ENCODE measurements at regions not wholly inside any gene's neighbourhood (a gene's known extent, or its start where the extent isn't known, plus 50 kb on each side); places are given as distances from the start of the nearest gene placed in this dataset.

DNA sequence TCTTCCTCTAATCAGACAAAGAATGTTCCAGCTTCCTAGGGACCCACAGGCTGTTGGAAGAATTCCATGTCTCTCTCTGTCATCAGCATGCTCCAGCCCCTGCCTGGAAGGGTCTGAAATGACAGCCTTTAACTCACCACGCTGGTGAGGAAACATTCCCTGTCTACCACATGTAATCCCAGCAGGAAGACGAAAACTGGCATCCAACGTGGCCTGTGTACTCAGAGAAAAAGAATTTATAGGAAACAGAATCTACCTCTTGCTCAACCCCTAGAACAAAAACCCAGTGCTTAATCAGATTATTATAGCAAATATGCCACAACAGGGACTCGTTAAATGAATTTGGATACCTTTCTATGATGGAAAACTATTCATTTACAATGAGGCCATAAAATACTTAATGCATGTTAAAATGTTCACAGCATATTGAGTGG lies 147.3 kb upstream of the FOXF1 start:
- Histone ChIP-seq H3K27me3 (ENCODE audit: low read length) (no peaks in the 10 kb centered on the region), H4K20me1 (ENCODE audit: insufficient read depth, low read depth, low read length) (no peaks in the 10 kb centered on the region), H3K27ac (ENCODE audit: low read length) (no peak overlapping the region), H3K4me3 (ENCODE audit: low read length) (no peak overlapping the region), H3K9me3 (ENCODE audit: low read length) (no peaks in the 10 kb centered on the region), H3K9me2 (replicated peaks; ENCODE audit: insufficient read depth, low read length) (no peaks in the 10 kb centered on the region), H3K79me2 (ENCODE audit: low read length) (no peaks in the 10 kb centered on the region), H3K4me2 (ENCODE audit: low read depth, low read length, poor library complexity, severe bottlenecking) (no peak overlapping the region), H3K9ac (ENCODE audit: low read length) (no peak overlapping the region), H2AFZ (ENCODE audit: low read length) (no peak overlapping the region), H3K36me3 (ENCODE audit: insufficient read depth, low read length) (no peaks in the 10 kb centered on the region), H3K4me1 (ENCODE audit: low read length) (no peaks in the 10 kb centered on the region)
- no peak for DNase-seq

DNA sequence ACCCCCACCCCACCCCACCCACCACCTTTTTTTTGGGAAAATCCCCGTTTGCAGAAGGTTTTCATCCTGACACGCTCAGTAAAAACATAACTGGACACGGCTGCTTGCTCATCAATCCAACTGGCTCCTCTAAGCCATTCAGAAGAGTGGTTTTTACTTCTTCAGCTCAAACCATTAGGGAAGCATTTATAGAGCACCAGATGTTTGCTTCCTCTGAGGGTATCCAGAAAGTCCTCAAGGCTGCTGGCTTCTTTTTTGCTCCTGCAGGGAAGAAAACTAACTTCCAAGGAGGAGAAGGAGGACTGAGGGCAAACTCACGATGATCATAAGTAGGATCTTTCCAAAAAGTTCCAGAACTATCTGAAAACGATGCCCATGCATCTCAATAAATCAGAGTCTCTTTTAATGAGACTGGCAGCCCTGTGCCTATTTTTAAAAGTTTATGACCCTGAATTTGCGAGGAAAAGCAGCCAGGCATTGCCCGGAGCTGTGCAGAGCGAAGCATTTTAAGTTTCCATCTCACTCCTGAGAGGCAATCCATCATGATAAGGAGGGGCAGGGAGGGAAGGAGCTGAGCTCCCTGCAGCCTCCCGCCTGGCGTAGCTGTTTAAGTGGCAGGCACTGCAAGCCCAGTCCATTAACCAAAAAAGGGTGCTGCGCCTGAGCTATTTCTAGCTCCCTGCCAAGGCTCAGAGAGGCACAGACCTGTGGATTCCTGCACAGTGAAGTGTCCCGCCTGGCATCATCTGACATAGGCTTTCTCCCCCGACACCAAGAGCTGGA lies 146.3 kb upstream of the FOXF1 start:
- Histone ChIP-seq H4K20me1 (ENCODE audit: insufficient read depth, low read depth, low read length) (no peaks in the 10 kb centered on the region), H2AFZ (ENCODE audit: low read length) (no peak overlapping the region), H3K9ac (ENCODE audit: low read length) (no peak overlapping the region)

DNA sequence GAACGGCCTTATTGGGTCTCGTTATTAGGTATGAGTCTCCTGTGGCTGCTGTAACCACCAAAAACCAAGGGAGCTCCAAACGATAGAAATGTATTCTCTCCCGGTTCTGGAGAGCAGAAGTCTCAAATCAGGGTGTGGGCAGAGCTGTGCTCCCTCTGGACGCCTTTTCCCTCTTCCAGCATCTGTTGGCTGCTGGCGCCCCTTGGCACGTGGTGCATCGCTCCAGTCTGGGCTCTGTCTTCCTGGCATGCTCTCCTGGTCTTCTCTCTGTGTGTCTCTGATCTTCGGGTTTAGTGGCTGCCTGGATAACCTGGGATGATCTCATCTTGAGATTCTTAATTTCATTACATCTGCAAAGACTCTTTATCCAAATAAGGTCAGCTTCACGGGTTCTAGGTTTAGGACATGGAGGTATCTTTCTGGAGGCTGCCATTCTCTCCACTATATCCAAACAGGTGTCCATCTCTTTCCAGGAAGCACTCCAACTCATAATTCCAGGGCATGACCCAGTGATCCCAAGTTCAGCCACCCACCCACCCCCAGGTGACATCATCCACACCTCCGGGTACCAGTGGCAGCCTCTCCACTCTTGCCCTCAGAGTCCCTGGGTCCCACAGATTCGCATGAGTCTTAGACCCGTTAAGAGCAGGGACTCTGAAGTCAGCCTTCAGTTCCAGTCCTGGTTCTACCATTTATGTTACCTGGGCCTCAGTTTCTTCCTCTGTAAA lies 145.5 kb upstream of the FOXF1 start:
- no peaks in the 10 kb centered on the region for H3K27me3 ChIP-seq (ENCODE audit: low read length)
- no peaks in the 10 kb centered on the region for H3K36me3 ChIP-seq (ENCODE audit: insufficient read depth, low read length)
- no peak overlapping the region for H3K4me3 ChIP-seq (ENCODE audit: low read length)
- no peak overlapping the region for H3K9ac ChIP-seq (ENCODE audit: low read length)
- no peaks in the 10 kb centered on the region for H3K4me1 ChIP-seq (ENCODE audit: low read length)
- no peak overlapping the region for H2AFZ ChIP-seq (ENCODE audit: low read length)
- H3K9me3 ChIP-seq (ENCODE audit: low read length): no peaks in the 10 kb centered on the region
- no peaks in the 10 kb centered on the region for H4K20me1 ChIP-seq (ENCODE audit: insufficient read depth, low read depth, low read length)
- no peaks in the 10 kb centered on the region for H3K79me2 ChIP-seq (ENCODE audit: low read length)
- no peaks in the 10 kb centered on the region for H3K9me2 ChIP-seq (replicated peaks; ENCODE audit: insufficient read depth, low read length)
- DNase-seq: no peak
- no peak overlapping the region for H3K4me2 ChIP-seq (ENCODE audit: low read depth, low read length, poor library complexity, severe bottlenecking)
- no peak overlapping the region for H3K27ac ChIP-seq (ENCODE audit: low read length)

More for the DNA sequence above, 146.3 kb upstream of the FOXF1 start:
- no peak overlapping the region for H3K4me2 ChIP-seq (ENCODE audit: low read depth, low read length, poor library complexity, severe bottlenecking)
- H3K4me1 ChIP-seq (ENCODE audit: low read length): no peaks in the 10 kb centered on the region
- H3K4me3 ChIP-seq (ENCODE audit: low read length): no peak overlapping the region
- no peak for DNase-seq
- no peaks in the 10 kb centered on the region for H3K36me3 ChIP-seq (ENCODE audit: insufficient read depth, low read length)
- no peaks in the 10 kb centered on the region for H3K79me2 ChIP-seq (ENCODE audit: low read length)
- H3K27ac ChIP-seq (ENCODE audit: low read length): no peak overlapping the region
- H3K9me3 ChIP-seq (ENCODE audit: low read length): no peaks in the 10 kb centered on the region
- no peaks in the 10 kb centered on the region for H3K9me2 ChIP-seq (replicated peaks; ENCODE audit: insufficient read depth, low read length)
- no peaks in the 10 kb centered on the region for H3K27me3 ChIP-seq (ENCODE audit: low read length)

DNA sequence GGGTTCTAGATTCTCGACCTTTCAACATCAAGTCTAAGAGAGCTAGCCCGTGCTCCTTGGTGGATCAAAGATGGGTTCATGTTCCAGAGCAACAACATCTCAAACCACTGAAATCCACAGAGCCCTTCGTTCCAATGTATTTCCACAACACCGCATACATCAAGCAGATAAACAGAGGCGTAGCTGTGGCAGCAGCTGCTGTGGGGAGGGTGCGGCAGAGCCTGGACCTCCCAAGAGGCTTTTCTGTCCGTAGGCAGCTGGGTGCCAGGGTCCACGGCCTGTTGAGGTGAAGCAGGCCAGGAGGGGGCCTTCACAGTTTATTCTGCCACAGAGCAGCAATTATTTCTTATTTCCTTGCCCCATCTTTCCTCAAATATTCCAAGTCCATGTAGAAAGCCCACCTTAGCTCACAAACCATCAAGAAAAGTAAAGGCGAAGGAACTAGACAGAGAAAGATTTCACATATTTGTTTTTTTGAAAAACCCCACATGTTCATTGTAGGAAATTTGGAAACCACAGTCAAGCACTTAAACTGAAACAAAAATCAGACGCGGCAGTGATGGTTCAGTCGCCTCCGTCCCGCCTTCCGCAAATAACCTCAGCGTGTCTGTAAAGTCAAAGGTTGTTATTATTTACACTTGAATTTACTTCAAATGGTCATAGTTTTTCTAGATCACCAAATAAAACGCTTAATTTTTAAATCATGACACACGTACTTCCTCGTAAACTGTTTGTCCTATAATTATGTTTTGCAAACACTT lies 144.6 kb upstream of the FOXF1 start:
- no peaks in the 10 kb centered on the region for H3K79me2 ChIP-seq (ENCODE audit: low read length)
- no peaks in the 10 kb centered on the region for H4K20me1 ChIP-seq (ENCODE audit: insufficient read depth, low read depth, low read length)
- no peaks in the 10 kb centered on the region for H3K4me1 ChIP-seq (ENCODE audit: low read length)
- no peaks in the 10 kb centered on the region for H3K9me2 ChIP-seq (replicated peaks; ENCODE audit: insufficient read depth, low read length)
- H3K4me3 ChIP-seq (ENCODE audit: low read length): no peak overlapping the region
- no peaks in the 10 kb centered on the region for H3K27me3 ChIP-seq (ENCODE audit: low read length)
- no peak overlapping the region for H3K27ac ChIP-seq (ENCODE audit: low read length)
- H3K9me3 ChIP-seq (ENCODE audit: low read length): no peaks in the 10 kb centered on the region
- no peak overlapping the region for H2AFZ ChIP-seq (ENCODE audit: low read length)
- DNase-seq: no peak
- H3K9ac ChIP-seq (ENCODE audit: low read length): no peak overlapping the region
- H3K36me3 ChIP-seq (ENCODE audit: insufficient read depth, low read length): no peaks in the 10 kb centered on the region
- no peak overlapping the region for H3K4me2 ChIP-seq (ENCODE audit: low read depth, low read length, poor library complexity, severe bottlenecking)

DNA sequence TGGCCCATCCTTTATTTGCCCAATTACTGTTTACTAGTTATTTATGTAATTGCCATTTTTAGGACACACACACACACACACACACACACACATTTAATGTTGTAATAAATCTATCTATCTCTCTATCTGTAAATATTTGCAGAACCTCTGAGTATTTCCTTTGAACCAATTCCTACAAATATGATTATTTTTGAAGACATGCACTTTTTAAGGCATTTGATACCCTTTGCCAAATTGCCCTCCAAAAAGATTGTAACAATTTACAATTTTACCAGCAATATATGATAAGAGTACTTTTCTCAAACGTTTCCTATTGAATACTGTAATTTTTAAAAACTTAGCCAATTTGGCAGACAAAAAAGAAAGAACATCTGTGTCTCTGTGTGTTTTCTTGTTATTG lies 143.8 kb upstream of the FOXF1 start:
- no peaks in the 10 kb centered on the region for H3K9me3 ChIP-seq (ENCODE audit: low read length)
- H3K4me1 ChIP-seq (ENCODE audit: low read length): no peaks in the 10 kb centered on the region
- no peaks in the 10 kb centered on the region for H3K79me2 ChIP-seq (ENCODE audit: low read length)
- no peaks in the 10 kb centered on the region for H3K36me3 ChIP-seq (ENCODE audit: insufficient read depth, low read length)
- no peak overlapping the region for H2AFZ ChIP-seq (ENCODE audit: low read length)
- H3K9ac ChIP-seq (ENCODE audit: low read length): no peak overlapping the region
- no peak for DNase-seq
- H3K27me3 ChIP-seq (ENCODE audit: low read length): no peaks in the 10 kb centered on the region
- no peak overlapping the region for H3K27ac ChIP-seq (ENCODE audit: low read length)
- H3K9me2 ChIP-seq (replicated peaks; ENCODE audit: insufficient read depth, low read length): no peaks in the 10 kb centered on the region
- H4K20me1 ChIP-seq (ENCODE audit: insufficient read depth, low read depth, low read length): no peaks in the 10 kb centered on the region
- no peak overlapping the region for H3K4me2 ChIP-seq (ENCODE audit: low read depth, low read length, poor library complexity, severe bottlenecking)
- H3K4me3 ChIP-seq (ENCODE audit: low read length): no peak overlapping the region

DNA sequence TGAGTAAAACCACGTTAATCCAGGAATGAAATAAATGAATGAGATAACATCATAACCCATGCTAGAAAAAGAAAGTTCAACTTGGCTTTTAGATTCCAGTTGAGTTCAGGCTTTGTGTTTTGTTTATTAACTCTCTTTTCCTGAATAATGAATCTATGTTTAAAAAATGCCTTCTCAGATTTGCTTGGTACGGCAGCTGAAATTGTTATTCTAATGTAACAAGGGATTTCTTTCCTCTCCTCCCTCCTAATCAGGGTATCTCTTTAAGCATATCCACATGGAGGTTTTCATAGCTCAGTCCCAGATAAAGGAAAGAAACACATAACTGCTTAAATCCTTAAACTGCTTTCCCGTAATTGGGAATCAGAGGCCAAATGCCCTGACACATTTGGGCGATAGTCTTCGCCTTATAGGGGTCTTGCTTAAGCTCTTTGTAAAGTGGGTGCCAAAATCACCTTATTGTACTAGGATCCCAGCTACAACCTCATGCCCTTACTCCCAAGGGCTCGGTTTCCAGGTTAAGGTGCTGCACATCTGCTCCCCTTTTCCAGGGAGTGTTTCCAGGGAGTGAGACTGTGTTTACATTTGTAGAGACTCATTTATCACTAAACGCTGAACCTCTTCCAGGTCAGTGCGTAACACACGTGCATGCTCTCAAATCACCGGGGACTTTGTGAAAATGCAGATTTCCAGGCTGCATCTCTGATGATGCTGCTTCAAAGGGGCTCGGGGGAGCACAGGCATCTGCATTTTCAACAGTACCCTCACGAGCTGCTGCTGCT lies 142.8 kb upstream of the FOXF1 start:
- Histone ChIP-seq H3K4me1 (ENCODE audit: low read length) (no peaks in the 10 kb centered on the region), H3K9ac (ENCODE audit: low read length) (no peak overlapping the region), H3K27me3 (ENCODE audit: low read length) (no peaks in the 10 kb centered on the region), H2AFZ (ENCODE audit: low read length) (no peak overlapping the region), H3K79me2 (ENCODE audit: low read length) (no peaks in the 10 kb centered on the region), H3K27ac (ENCODE audit: low read length) (no peak overlapping the region), H3K4me3 (ENCODE audit: low read length) (no peak overlapping the region), H3K9me3 (ENCODE audit: low read length) (no peaks in the 10 kb centered on the region), H3K36me3 (ENCODE audit: insufficient read depth, low read length) (no peaks in the 10 kb centered on the region), H3K4me2 (ENCODE audit: low read depth, low read length, poor library complexity, severe bottlenecking) (no peak overlapping the region), H4K20me1 (ENCODE audit: insufficient read depth, low read depth, low read length) (no peaks in the 10 kb centered on the region), H3K9me2 (replicated peaks; ENCODE audit: insufficient read depth, low read length) (no peaks in the 10 kb centered on the region)
- DNase-seq: no peak

DNA sequence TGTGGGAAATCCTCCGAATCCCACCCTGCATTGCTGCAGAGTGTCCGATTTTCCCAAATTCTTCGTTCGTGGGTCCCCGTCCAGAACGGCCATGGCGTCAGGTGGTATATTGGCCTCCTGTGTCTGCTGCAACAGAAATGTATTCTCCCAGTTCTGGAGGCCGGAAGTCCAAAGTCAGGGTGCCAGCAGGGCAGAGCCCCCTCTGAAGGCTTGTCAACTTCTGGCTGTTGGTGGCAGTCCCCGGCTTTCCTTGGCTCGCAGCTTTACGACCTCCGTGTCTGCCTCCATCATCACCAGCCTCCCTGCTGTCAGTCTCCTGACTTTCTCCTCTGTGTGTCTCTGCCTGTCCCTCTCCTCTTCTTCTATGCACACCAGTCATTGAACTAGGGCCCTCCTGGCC lies 142.1 kb upstream of the FOXF1 start:
- H3K9me3 ChIP-seq (ENCODE audit: low read length): no peaks in the 10 kb centered on the region
- no peak overlapping the region for H3K4me3 ChIP-seq (ENCODE audit: low read length)
- H3K79me2 ChIP-seq (ENCODE audit: low read length): no peaks in the 10 kb centered on the region
- no peak for DNase-seq
- no peak overlapping the region for H3K27ac ChIP-seq (ENCODE audit: low read length)
- H3K4me1 ChIP-seq (ENCODE audit: low read length): no peaks in the 10 kb centered on the region
- H3K36me3 ChIP-seq (ENCODE audit: insufficient read depth, low read length): no peaks in the 10 kb centered on the region
- no peaks in the 10 kb centered on the region for H3K27me3 ChIP-seq (ENCODE audit: low read length)
- no peak overlapping the region for H2AFZ ChIP-seq (ENCODE audit: low read length)
- no peak overlapping the region for H3K4me2 ChIP-seq (ENCODE audit: low read depth, low read length, poor library complexity, severe bottlenecking)
- H3K9me2 ChIP-seq (replicated peaks; ENCODE audit: insufficient read depth, low read length): no peaks in the 10 kb centered on the region
- no peaks in the 10 kb centered on the region for H4K20me1 ChIP-seq (ENCODE audit: insufficient read depth, low read depth, low read length)
- no peak overlapping the region for H3K9ac ChIP-seq (ENCODE audit: low read length)
